Naive thymus-derived CD4-positive, alpha-beta T cell (primary cell): ENCODE measurements at regions not wholly inside any gene's neighbourhood (a gene's known extent, or its start where the extent isn't known, plus 50 kb on each side); places are given as distances from the start of the nearest gene placed in this dataset.
A peak's percentile ranks its signal among the peaks of the same experiment; 100 is the strongest.

Experiments
- ATAC-seq: fragments of 150-1000 bp; cut with Tn5 transposase; 2 replicates; pipeline ENCODE4 v1.10.0; 2021; ENCODE audit warnings: mild to moderate bottlenecking, moderate library complexity
- CTCF ChIA-PET: fragments of 350-600 bp; sonication (Branson Sonifier 250); formaldehyde crosslinking; loops from one replicate; lab custom pipeline; 2021; ENCODE audit warnings: antibody characterized with exemption; lab: Charles Lee
- POLR2A ChIA-PET: fragments of 350-600 bp; sonication (Branson Sonifier 250); formaldehyde crosslinking; loops from one replicate; lab custom pipeline; 2021; ENCODE audit warnings: antibody characterized with exemption, inconsistent platforms; lab: Charles Lee
- DNase-seq, 9 donors: peaks; one replicate each; pipeline versions ENCODE4 v3.0.0 to v3.0.0-alpha.2; 2020 to 2022; ENCODE audit warnings: mixed read lengths in 1 of 9
- H3K27ac ChIP-seq: one replicate; pipeline ENCODE4 v1.7.0; 2013; ENCODE audit warnings: mild to moderate bottlenecking, low read depth, low read length, moderate library complexity
- H3K27me3 ChIP-seq, 2 donors: one replicate each; pipeline ENCODE4 v1.7.0; 2013; ENCODE audit warnings: low read length in 2 of 2, mild to moderate bottlenecking in 2 of 2, moderate library complexity in 2 of 2; ENCODE audit not compliant: control insufficient read depth in 2 of 2, insufficient read depth in 2 of 2
- H3K36me3 ChIP-seq, 3 experiments: 1 replicate in 2 of 3; 2 replicates in 1 of 3; pipeline ENCODE4 v1.7.0; 2013; ENCODE audit warnings: low read length in 3 of 3, mild to moderate bottlenecking in 3 of 3, moderate library complexity in 1 of 3; ENCODE audit not compliant: insufficient read depth in 3 of 3, control insufficient read depth in 2 of 3
- H3K4me1 ChIP-seq, 2 donors: one replicate each; pipeline ENCODE4 v1.7.0; 2013; ENCODE audit warnings: low read length in 2 of 2, mild to moderate bottlenecking in 2 of 2, moderate library complexity in 1 of 2; ENCODE audit not compliant: control insufficient read depth in 2 of 2, insufficient read depth in 2 of 2
- H3K4me3 ChIP-seq: 2 replicates; pipeline ENCODE4 v1.7.0; 2013; ENCODE audit warnings: mild to moderate bottlenecking, low read length
- H3K9me3 ChIP-seq, 3 experiments: 1 replicate in 2 of 3; 2 replicates in 1 of 3; pipeline ENCODE4 v1.7.0; 2013; ENCODE audit warnings: low read length in 3 of 3; ENCODE audit not compliant: control insufficient read depth in 2 of 3
- H3K27ac Mint-ChIP-seq, 9 donors: one replicate each; pipeline ENCODE4 v1.8.0; 2020 to 2022; ENCODE audit warnings: mixed read lengths in 9 of 9, mild to moderate bottlenecking in 8 of 9, moderate library complexity in 5 of 9, inconsistent platforms in 2 of 9
- H3K27me3 Mint-ChIP-seq, 5 donors: one replicate each; pipeline ENCODE4 v1.8.0; 2021 to 2022; ENCODE audit warnings: mixed read lengths in 5 of 5, mild to moderate bottlenecking in 1 of 5
- H3K36me3 Mint-ChIP-seq, 5 donors: one replicate each; pipeline ENCODE4 v1.8.0; 2020 to 2022; ENCODE audit warnings: mixed read lengths in 5 of 5, mild to moderate bottlenecking in 3 of 5, inconsistent platforms in 1 of 5
- H3K4me1 Mint-ChIP-seq, 7 donors: one replicate each; pipeline ENCODE4 v1.8.0; 2020 to 2022; ENCODE audit warnings: mixed read lengths in 7 of 7, mild to moderate bottlenecking in 3 of 7, inconsistent platforms in 1 of 7
- H3K4me3 Mint-ChIP-seq, 10 donors: one replicate each; pipeline ENCODE4 v1.8.0; 2020 to 2022; ENCODE audit warnings: mild to moderate bottlenecking in 10 of 10, mixed read lengths in 10 of 10, moderate library complexity in 6 of 10, inconsistent platforms in 2 of 10
- H3K9me3 Mint-ChIP-seq, 11 donors: one replicate each; pipeline ENCODE4 v1.8.0; 2020 to 2022; ENCODE audit warnings: mixed read lengths in 11 of 11, mild to moderate bottlenecking in 4 of 11, inconsistent platforms in 1 of 11, moderate library complexity in 1 of 11
- intact Hi-C, 2 donors: fragments of 100-400 bp; cut with micrococcal nuclease; formaldehyde crosslinking; loops; one replicate each; pipeline ENCODE4 v1.15.1; 2023

DNA sequence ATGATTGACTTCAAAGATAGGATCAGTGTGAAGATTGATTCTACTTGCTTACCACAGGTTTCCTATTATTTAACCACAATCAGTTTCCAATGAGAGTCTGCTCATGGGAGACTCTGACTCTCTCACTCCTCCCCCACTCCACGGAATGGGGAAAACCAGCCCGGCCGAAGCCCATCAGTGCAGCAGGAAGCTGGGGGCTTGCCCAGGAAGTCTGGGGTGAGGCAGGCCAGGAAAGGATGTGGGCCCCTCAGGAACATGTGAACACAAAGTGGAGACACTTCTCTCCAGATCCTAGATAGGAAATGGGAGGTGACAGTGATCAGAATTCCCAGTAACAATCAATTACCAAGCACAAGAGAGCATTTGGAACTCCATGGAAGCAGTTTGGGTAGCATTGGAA is 144.2 kb downstream of the TTLL2 start:
- Mint-ChIP-seq H3K27me3 (peaks cover 0 to 13% (median 0%) of the 10 kb centered on the region in 5 donors), H3K27ac (no peak overlapping the region), H3K36me3 (no peaks in the 10 kb centered on the region), H3K4me3 (no peak overlapping the region), H3K9me3 (peaks cover 0 to 1% (median 0%) of the 10 kb centered on the region in 11 donors), H3K4me1 (peaks cover 0 to 4% (median 0%) of the 10 kb centered on the region in 7 donors)
- intact Hi-C loops = no loop called here
- POLR2A ChIA-PET = no interaction called here
- DNase-seq = no peak
- H3K9me3 ChIP-seq = no peaks in the 10 kb centered on the region
- ATAC-seq = no peak
- no peaks in the 10 kb centered on the region for H3K36me3 ChIP-seq
- CTCF ChIA-PET = no interaction called here
- no peak overlapping the region for H3K4me3 ChIP-seq
- H3K27ac ChIP-seq = no peak overlapping the region
- no peaks in the 10 kb centered on the region for H3K4me1 ChIP-seq
- H3K27me3 ChIP-seq = no peaks in the 10 kb centered on the region

DNA sequence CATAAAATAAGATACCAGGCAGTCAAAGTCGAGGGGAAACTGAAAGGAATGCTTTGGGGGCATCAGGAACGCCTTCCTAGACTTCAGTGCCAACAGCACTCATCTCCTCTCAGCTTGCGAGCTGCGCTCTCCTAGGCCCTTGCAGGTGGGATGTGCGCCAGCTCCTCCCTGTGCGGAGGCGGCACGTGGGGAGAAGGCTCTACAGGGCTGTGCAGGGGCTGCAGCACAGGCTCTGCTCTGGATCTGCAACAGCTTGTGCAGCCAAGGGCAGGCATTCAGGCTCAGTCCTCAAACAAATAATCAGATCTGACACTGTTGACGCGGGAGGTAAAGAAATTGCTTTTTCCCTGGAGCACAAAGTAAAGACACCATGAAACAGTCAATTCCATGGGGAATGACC is 144.8 kb downstream of the TTLL2 start:
- no peak for DNase-seq
- H3K9me3 Mint-ChIP-seq = peaks cover 0 to 1% (median 0%) of the 10 kb centered on the region in 11 donors

DNA sequence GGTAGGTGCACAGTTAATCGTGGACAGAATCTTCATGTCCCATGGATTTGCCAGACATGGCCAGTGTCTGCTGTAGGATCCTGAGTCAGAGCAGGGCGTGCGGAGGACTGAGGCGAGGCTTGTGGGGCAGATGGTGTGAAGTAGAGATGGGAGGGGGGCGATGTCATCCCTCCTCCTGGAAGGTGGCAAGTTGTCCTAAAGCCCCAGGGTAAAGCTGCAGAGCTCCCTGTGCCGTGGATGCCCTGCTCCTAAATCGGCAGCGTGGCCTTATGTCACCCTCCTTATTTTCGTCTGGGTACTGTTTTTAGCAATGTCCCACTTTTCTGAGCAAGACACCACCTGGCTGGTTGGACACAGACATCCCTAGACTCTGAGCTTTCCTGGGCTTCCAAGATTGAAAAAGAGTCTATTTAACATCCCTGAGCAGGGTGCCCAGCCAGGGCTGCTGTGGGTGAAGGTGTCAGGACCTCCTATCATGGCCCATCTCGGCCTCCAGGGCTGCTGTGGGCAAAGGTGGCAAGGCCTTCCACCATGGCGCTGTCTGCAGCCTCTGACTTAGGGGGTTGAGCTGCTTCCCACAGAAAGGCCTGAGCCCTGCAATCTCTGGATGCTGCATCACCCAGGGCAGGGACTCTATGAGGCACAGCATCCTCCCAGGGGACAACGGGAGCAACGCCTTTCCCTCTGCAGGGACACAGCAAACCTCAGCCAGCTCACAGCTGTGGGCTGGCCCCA is 145.4 kb downstream of the TTLL2 start:
- no peak for DNase-seq
- Histone ChIP-seq H3K9me3 (no peaks in the 10 kb centered on the region), H3K27ac (no peak overlapping the region), H3K36me3 (no peaks in the 10 kb centered on the region), H3K4me1 (no peaks in the 10 kb centered on the region), H3K4me3 (no peak overlapping the region), H3K27me3 (no peaks in the 10 kb centered on the region)
- ChIA-PET POLR2A (no interaction called here), CTCF (no interaction called here)
- no peak for ATAC-seq
- H3K27me3 Mint-ChIP-seq = peaks cover 0 to 8% (median 0%) of the 10 kb centered on the region in 5 donors
- peaks cover 0 to 4% (median 0%) of the 10 kb centered on the region in 7 donors for H3K4me1 Mint-ChIP-seq
- H3K36me3 Mint-ChIP-seq = no peaks in the 10 kb centered on the region
- H3K27ac Mint-ChIP-seq = no peak overlapping the region
- no peak overlapping the region for H3K4me3 Mint-ChIP-seq
- intact Hi-C loops = no loop called here
- H3K9me3 Mint-ChIP-seq = peaks cover 0 to 1% (median 0%) of the 10 kb centered on the region in 11 donors

More for the DNA sequence above, 144.8 kb downstream of the TTLL2 start:
- POLR2A ChIA-PET = no interaction called here
- ATAC-seq = no peak
- no peaks in the 10 kb centered on the region for H3K9me3 ChIP-seq
- H3K27ac ChIP-seq = no peak overlapping the region
- no peak overlapping the region for H3K4me3 ChIP-seq
- no peaks in the 10 kb centered on the region for H3K4me1 ChIP-seq
- H3K36me3 Mint-ChIP-seq = no peaks in the 10 kb centered on the region
- H3K27me3 Mint-ChIP-seq = peaks cover 0 to 8% (median 0%) of the 10 kb centered on the region in 5 donors
- no peak overlapping the region for H3K4me3 Mint-ChIP-seq
- intact Hi-C loops = no loop called here
- no peaks in the 10 kb centered on the region for H3K27me3 ChIP-seq
- H3K4me1 Mint-ChIP-seq = peaks cover 0 to 4% (median 0%) of the 10 kb centered on the region in 7 donors
- no peaks in the 10 kb centered on the region for H3K36me3 ChIP-seq
- CTCF ChIA-PET = no interaction called here
- H3K27ac Mint-ChIP-seq = no peak overlapping the region

DNA sequence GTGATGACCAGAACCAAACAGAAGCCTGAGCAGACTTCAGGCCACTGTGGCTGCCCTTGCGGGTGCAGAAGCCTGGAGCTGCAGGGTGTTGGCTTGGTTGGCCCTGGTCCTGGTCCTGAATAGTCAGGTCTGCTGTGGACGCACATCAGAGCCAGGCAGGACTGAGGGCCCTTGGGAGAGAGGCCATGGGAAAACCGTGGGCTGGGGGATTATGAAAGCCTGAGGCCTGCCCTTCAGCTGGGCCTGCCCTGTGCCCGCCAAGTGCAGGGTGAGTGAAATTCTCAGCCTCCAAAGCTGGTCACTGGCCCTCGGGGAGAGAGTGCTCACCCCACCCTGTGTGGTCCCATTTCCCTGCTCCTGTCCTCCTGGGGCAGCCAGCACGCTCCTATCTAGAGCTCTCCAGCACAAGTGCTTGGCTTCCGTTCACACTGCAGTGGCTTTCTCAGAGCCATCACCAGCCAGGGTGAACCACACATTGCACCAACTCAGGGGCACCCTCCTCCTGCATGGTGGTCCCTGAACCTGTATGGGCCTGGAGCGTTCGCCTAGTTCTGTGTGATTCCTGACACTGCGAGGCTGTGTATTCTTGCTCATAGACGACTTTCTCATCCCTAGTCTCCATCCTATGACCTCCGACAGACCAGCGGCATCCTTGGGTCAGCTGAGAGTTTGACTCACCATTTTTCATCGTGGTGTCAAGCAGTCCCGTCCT is 146.1 kb downstream of the TTLL2 start:
- peaks cover 0 to 8% (median 0%) of the 10 kb centered on the region in 5 donors for H3K27me3 Mint-ChIP-seq
- no peak overlapping the region for H3K27ac ChIP-seq
- peak; percentile 26 for ATAC-seq
- H3K36me3 Mint-ChIP-seq = no peaks in the 10 kb centered on the region
- no peaks in the 10 kb centered on the region for H3K9me3 ChIP-seq
- H3K4me1 ChIP-seq = no peaks in the 10 kb centered on the region
- no peaks in the 10 kb centered on the region for H3K27me3 ChIP-seq
- H3K4me1 Mint-ChIP-seq = peaks cover 0 to 4% (median 0%) of the 10 kb centered on the region in 7 donors
- H3K4me3 Mint-ChIP-seq = no peak overlapping the region
- H3K36me3 ChIP-seq = no peaks in the 10 kb centered on the region
- ChIA-PET POLR2A (no interaction called here), CTCF (no interaction called here)
- H3K27ac Mint-ChIP-seq = no peak overlapping the region
- intact Hi-C loops = no loop called here
- no peak for DNase-seq
- peaks cover 0 to 1% (median 0%) of the 10 kb centered on the region in 11 donors for H3K9me3 Mint-ChIP-seq
- H3K4me3 ChIP-seq = no peak overlapping the region

DNA sequence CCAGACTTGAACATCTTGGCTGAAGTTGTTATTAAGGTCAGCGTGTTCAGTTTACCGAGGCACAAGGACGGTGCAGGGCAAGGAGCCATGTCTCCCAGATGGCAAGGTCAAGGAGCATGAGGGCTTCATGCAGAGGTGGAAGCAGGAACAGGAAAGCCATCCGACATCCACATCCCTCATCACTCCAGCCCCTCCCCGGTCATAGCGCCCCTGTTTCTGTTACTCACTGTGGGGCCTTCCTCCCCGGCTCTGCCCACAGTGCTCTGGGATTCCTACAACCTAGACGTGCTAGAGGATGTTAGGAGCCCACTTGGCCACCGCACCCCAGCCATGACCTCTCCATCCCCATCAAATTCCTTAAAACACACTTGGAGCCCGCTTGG is 146.7 kb downstream of the TTLL2 start:
- no peak overlapping the region for H3K4me3 ChIP-seq
- ChIA-PET CTCF (no interaction called here), POLR2A (no interaction called here)
- H3K36me3 Mint-ChIP-seq = no peaks in the 10 kb centered on the region
- no peak overlapping the region for H3K4me3 Mint-ChIP-seq
- no peak overlapping the region for H3K27ac Mint-ChIP-seq
- H3K36me3 ChIP-seq = no peaks in the 10 kb centered on the region
- intact Hi-C loops = no loop called here
- DNase-seq = no peak
- H3K27me3 ChIP-seq = no peaks in the 10 kb centered on the region
- no peak overlapping the region for H3K27ac ChIP-seq
- peaks cover 0 to 8% (median 0%) of the 10 kb centered on the region in 5 donors for H3K27me3 Mint-ChIP-seq
- no peaks in the 10 kb centered on the region for H3K9me3 ChIP-seq
- H3K9me3 Mint-ChIP-seq = peaks cover 0 to 2% (median 0%) of the 10 kb centered on the region in 11 donors
- no peaks in the 10 kb centered on the region for H3K4me1 ChIP-seq
- ATAC-seq = no peak
- H3K4me1 Mint-ChIP-seq = peaks cover 0 to 4% (median 0%) of the 10 kb centered on the region in 7 donors

DNA sequence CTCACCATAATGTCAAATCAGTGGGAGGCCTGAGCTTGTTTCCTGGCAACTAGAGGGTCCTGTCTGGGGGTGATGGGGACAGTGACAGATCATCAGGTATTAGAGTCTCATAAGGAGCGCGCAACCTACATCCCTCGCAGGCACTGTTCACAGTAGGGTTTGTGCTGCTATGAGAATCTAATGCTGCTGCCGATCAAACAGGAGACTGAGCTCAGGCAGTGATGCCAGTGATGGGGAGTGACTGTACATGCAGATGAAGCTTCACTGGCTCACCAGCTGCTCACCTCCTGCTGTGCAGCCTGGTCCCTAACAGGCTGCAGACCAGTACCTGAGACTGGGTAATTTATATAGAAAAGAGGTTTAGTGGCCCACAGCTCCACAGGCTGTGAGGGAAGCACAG is 147.3 kb downstream of the TTLL2 start:
- Histone ChIP-seq H3K4me1 (no peaks in the 10 kb centered on the region), H3K9me3 (no peaks in the 10 kb centered on the region), H3K27ac (no peak overlapping the region), H3K27me3 (no peaks in the 10 kb centered on the region), H3K36me3 (no peaks in the 10 kb centered on the region), H3K4me3 (no peak overlapping the region)
- Mint-ChIP-seq H3K27me3 (peaks cover 0 to 8% (median 0%) of the 10 kb centered on the region in 5 donors), H3K9me3 (peaks cover 0 to 2% (median 0%) of the 10 kb centered on the region in 11 donors), H3K4me1 (peaks cover 0 to 4% (median 0%) of the 10 kb centered on the region in 7 donors), H3K4me3 (no peak overlapping the region), H3K27ac (no peak overlapping the region), H3K36me3 (no peaks in the 10 kb centered on the region)
- no peak for DNase-seq
- intact Hi-C loops = no loop called here
- CTCF ChIA-PET = no interaction called here
- POLR2A ChIA-PET = no interaction called here
- no peak for ATAC-seq
